ENCODE measurements at regions not wholly inside any gene's neighbourhood (a gene's known extent, or its start where the extent isn't known, plus 50 kb on each side); places are given as distances from the start of the nearest gene placed in this dataset.

DNA sequence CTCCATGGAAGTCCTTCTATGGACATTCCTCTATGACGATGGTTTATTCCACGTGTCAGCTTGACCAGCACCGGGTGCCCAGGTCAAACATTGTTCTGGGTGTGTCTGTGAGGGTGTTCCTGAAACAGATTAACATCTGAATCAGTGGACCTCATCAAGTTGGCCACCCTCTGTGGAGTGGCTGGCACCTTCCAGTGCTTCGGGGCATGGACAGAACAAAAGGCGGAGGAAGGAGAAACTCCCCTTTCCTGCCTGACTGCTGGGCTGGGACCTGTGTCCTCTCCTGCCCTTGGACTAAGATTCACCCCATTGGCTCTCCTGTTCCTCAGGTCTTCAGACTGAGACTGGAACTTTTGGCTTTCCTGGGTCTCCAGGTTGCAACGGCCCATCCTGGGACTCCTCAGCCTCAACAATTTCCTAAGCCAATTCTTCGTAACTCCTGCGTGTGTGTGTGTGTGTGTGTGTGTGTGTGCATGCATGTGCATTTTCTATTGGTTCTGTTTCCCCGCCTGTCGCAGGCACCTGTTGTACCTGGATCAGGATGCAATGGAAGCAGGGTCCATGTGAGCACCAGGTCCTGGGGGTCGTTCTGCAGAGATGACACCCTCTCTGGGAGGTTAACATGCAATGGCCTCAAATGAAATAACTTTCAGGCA lies 357.2 kb upstream of the SALL3 start:
- Histone ChIP-seq H3K9me3 (ENCODE audit: low read length) (no peaks in the 10 kb centered on the region), H4K20me1 (ENCODE audit: insufficient read depth, low read length) (no peaks in the 10 kb centered on the region), H3K4me2 (ENCODE audit: low read length) (no peak overlapping the region), H3K4me3 (ENCODE audit: low read depth, low read length, poor library complexity, severe bottlenecking) (no peak overlapping the region), H3K9me2 (ENCODE audit: insufficient read depth, low read length) (no peaks in the 10 kb centered on the region), H3K79me2 (ENCODE audit: insufficient read depth, low read depth, low read length) (no peaks in the 10 kb centered on the region), H3K4me1 (ENCODE audit: insufficient read depth, low read length, poor library complexity, severe bottlenecking) (peaks cover 45% of the 10 kb centered on the region), H3K27ac (ENCODE audit: low read depth, low read length, poor library complexity, severe bottlenecking) (no peak overlapping the region), H3K36me3 (ENCODE audit: insufficient read depth, low read length) (no peaks in the 10 kb centered on the region), H2AFZ (ENCODE audit: low read length) (no peak overlapping the region)
- intact Hi-C loops (cut with micrococcal nuclease; ENCODE audit: unreplicated experiment) = no loop called here
- DNase-seq (ENCODE audit: low spot score) = no peak
- BruUV-seq (replicated peaks) = no TSS peak
- CTCF ChIA-PET (ENCODE audit: unreplicated experiment) = no interaction called here
- POLR2A ChIA-PET = no interaction called here
- TF ChIP-seq, protein P1, sequence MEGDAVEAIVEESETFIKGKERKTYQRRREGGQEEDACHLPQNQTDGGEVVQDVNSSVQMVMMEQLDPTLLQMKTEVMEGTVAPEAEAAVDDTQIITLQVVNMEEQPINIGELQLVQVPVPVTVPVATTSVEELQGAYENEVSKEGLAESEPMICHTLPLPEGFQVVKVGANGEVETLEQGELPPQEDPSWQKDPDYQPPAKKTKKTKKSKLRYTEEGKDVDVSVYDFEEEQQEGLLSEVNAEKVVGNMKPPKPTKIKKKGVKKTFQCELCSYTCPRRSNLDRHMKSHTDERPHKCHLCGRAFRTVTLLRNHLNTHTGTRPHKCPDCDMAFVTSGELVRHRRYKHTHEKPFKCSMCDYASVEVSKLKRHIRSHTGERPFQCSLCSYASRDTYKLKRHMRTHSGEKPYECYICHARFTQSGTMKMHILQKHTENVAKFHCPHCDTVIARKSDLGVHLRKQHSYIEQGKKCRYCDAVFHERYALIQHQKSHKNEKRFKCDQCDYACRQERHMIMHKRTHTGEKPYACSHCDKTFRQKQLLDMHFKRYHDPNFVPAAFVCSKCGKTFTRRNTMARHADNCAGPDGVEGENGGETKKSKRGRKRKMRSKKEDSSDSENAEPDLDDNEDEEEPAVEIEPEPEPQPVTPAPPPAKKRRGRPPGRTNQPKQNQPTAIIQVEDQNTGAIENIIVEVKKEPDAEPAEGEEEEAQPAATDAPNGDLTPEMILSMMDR (conservative IDR thresholded peaks at IDR 0.05; ENCODE audit: low read length) = no peak
- TF ChIP-seq EZH2phosphoT487 (IDR thresholded peaks at IDR 0.05; ENCODE audit: borderline replicate concordance, low read depth, low read length) = no peak

DNA sequence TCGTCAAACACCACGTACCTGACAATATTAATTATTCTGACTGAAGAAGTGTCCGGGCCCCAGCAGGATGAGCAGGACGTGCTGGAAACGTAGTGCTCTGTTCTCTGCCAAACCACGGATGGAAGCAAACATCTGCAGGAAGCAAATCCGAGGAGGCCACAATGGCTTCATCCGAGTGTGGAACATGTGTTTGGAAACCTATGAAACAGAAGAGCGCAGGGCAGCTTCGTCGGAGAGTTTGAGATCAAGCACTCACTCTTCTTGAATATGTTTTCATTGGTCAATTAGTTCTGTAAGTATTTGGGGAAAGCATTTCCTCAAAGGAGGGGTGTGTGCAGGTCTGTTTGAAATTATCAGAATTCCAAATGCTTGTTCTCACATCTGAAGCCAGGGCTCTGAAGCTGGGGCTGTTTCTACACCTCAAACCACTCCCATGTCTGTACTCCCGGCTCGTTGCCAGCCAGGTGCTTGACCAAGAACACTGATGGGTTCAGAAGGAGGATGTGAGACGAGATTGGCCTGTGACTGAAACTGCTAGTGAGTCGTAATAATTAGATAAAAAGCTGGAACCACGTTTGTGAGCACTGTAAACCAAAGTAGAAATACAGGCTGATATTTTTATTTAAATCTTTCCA lies 356.6 kb upstream of the SALL3 start:
- TF ChIP-seq, protein P1 (conservative IDR thresholded peaks at IDR 0.05; ENCODE audit: low read length) = no peak
- no peak for TF ChIP-seq EZH2phosphoT487 (IDR thresholded peaks at IDR 0.05; ENCODE audit: borderline replicate concordance, low read depth, low read length)
- H3K4me2 ChIP-seq (ENCODE audit: low read length) = peak overlapping the region; percentile 44
- peaks cover 45% of the 10 kb centered on the region for H3K4me1 ChIP-seq (ENCODE audit: insufficient read depth, low read length, poor library complexity, severe bottlenecking)
- no peaks in the 10 kb centered on the region for H3K9me3 ChIP-seq (ENCODE audit: low read length)
- H3K27ac ChIP-seq (ENCODE audit: low read depth, low read length, poor library complexity, severe bottlenecking) = no peak overlapping the region
- CTCF ChIA-PET (ENCODE audit: unreplicated experiment) = no interaction called here
- H3K9me2 ChIP-seq (ENCODE audit: insufficient read depth, low read length) = no peaks in the 10 kb centered on the region
- H3K36me3 ChIP-seq (ENCODE audit: insufficient read depth, low read length) = no peaks in the 10 kb centered on the region
- no peaks in the 10 kb centered on the region for H3K79me2 ChIP-seq (ENCODE audit: insufficient read depth, low read depth, low read length)
- BruUV-seq (replicated peaks) = no TSS peak
- no peak overlapping the region; the same call in 1 of the 2 replicates for H2AFZ ChIP-seq (ENCODE audit: low read length)
- H4K20me1 ChIP-seq (ENCODE audit: insufficient read depth, low read length) = no peaks in the 10 kb centered on the region
- POLR2A ChIA-PET = no interaction called here
- no peak overlapping the region for H3K4me3 ChIP-seq (ENCODE audit: low read depth, low read length, poor library complexity, severe bottlenecking)
- intact Hi-C loops (cut with micrococcal nuclease; ENCODE audit: unreplicated experiment) = no loop called here
- peak; percentile 48 for DNase-seq (ENCODE audit: low spot score)
